ENCODE measurements at regions not wholly inside any gene's neighbourhood (a gene's known extent, or its start where the extent isn't known, plus 50 kb on each side); places are given as distances from the start of the nearest gene placed in this dataset.
A peak's percentile ranks its signal among the peaks of the same experiment; 100 is the strongest.
"Not testable (repeated sequence)": the region's sequence is repeated elsewhere in the genome, so short reads cannot be mapped to it uniquely, and the experiment has no call there.

- no peak for TF ChIP-seq CTCF (IDR thresholded peaks at IDR 0.05; ENCODE audit: low read depth, low read length)
- no peak overlapping the region for H3K4me3 ChIP-seq (replicated peaks in 1 of 2; ENCODE audit: low read depth in 2 of 2, low read length in 2 of 2)
- peak in 1 of 2 donors; percentile 58 for DNase-seq (ENCODE audit: low read depth in 2 of 2)
Observed at GRCh38 chr4:174394915-174395314, 111.2 kb downstream of the CEP44 start.

- TF ChIP-seq CTCF (IDR thresholded peaks at IDR 0.05; ENCODE audit: low read depth, low read length) = no peak
- DNase-seq (ENCODE audit: low read depth in 2 of 2) = no peak
- H3K4me3 ChIP-seq (replicated peaks in 1 of 2; ENCODE audit: low read depth in 2 of 2, low read length in 2 of 2) = no peak overlapping the region
Observed at GRCh38 chr4:174389439-174389838, 105.7 kb downstream of the CEP44 start.

GRCh38 chr4:174388461-174389145, 104.9 kb downstream of the CEP44 start:
- DNase-seq (ENCODE audit: low read depth in 2 of 2) = no peak
- TF ChIP-seq CTCF (IDR thresholded peaks at IDR 0.05; ENCODE audit: low read depth, low read length) = no peak
- no peak overlapping the region for H3K4me3 ChIP-seq (replicated peaks in 1 of 2; ENCODE audit: low read depth in 2 of 2, low read length in 2 of 2)

- TF ChIP-seq CTCF (IDR thresholded peaks at IDR 0.05; ENCODE audit: low read depth, low read length) = no peak
- no peak for DNase-seq (ENCODE audit: low read depth in 2 of 2)
- no peak overlapping the region for H3K4me3 ChIP-seq (replicated peaks in 1 of 2; ENCODE audit: low read depth in 2 of 2, low read length in 2 of 2)
Observed at GRCh38 chr4:174387721-174388120, 104.0 kb downstream of the CEP44 start.

GRCh38 chr4:174387143-174387542, 103.4 kb downstream of the CEP44 start:
- no peak overlapping the region for H3K4me3 ChIP-seq (replicated peaks in 1 of 2; ENCODE audit: low read depth in 2 of 2, low read length in 2 of 2)
- no peak for DNase-seq (ENCODE audit: low read depth in 2 of 2)
- TF ChIP-seq CTCF (IDR thresholded peaks at IDR 0.05; ENCODE audit: low read depth, low read length) = no peak

- H3K4me3 ChIP-seq (replicated peaks in 1 of 2; ENCODE audit: low read depth in 2 of 2, low read length in 2 of 2) = no peak overlapping the region
- DNase-seq (ENCODE audit: low read depth in 2 of 2) = no peak
- TF ChIP-seq CTCF (IDR thresholded peaks at IDR 0.05; ENCODE audit: low read depth, low read length) = no peak
Observed at GRCh38 chr4:174383783-174384182, 100.1 kb downstream of the CEP44 start.

- not testable (repeated sequence) for H3K4me3 ChIP-seq (replicated peaks in 1 of 2; ENCODE audit: low read depth in 2 of 2, low read length in 2 of 2); DNase-seq (ENCODE audit: low read depth in 2 of 2)
Observed at GRCh38 chr4:174382938-174383605, 99.4 kb downstream of the CEP44 start.

Measured in cardiac fibroblast (primary cell).